Peyer's patch (tissue), 4 donors: ENCODE measurements at regions not wholly inside any gene's neighbourhood (a gene's known extent, or its start where the extent isn't known, plus 50 kb on each side); places are given as distances from the start of the nearest gene placed in this dataset.

Source experiments
- CTCF ChIP-seq, 6 experiments: fragments of 450-650 bp in 4 of 6; fragments of 200-600 bp in 2 of 6; sonication (generic) in 1 of 6; IDR thresholded peaks; one replicate each; pipeline ENCODE4 v1.5.1; 2017 to 2019; ENCODE audit warnings: antibody characterized with exemption in 6 of 6, mild to moderate bottlenecking in 3 of 6, moderate library complexity in 1 of 6
- POLR2A ChIP-seq, 2 donors: fragments of 450-650 bp; IDR thresholded peaks; one replicate each; pipeline ENCODE4 v1.5.1; 2017; ENCODE audit warnings: antibody characterized with exemption in 2 of 2, mild to moderate bottlenecking in 2 of 2, moderate library complexity in 2 of 2

- no peak for TF ChIP-seq CTCF (IDR thresholded peaks at IDR 0.05)
- no peak for TF ChIP-seq POLR2A (IDR thresholded peaks at IDR 0.05)
Observed at GRCh38 chr6:74731204-74731603, 474.6 kb downstream of the COL12A1 start.
